GDM1 (cell line): ENCODE measurements at regions not wholly inside any gene's neighbourhood (a gene's known extent, or its start where the extent isn't known, plus 50 kb on each side); places are given as distances from the start of the nearest gene placed in this dataset.
"Not testable (repeated sequence)": the region's sequence is repeated elsewhere in the genome, so short reads cannot be mapped to it uniquely, and the experiment has no call there.

ENCODE experiments used
- DNase-seq: peaks from one replicate; lab custom pipeline; 2025; lab: John Stamatoyannopoulos, UW

GRCh38 chr1:2950926-2951305, 70.4 kb upstream of the ACTRT2 start:
- DNase-seq, result no peak

- DNase-seq, result no peak
Measured at GRCh38 chr1:2951856-2952255, 69.4 kb upstream of the ACTRT2 start.

DNA sequence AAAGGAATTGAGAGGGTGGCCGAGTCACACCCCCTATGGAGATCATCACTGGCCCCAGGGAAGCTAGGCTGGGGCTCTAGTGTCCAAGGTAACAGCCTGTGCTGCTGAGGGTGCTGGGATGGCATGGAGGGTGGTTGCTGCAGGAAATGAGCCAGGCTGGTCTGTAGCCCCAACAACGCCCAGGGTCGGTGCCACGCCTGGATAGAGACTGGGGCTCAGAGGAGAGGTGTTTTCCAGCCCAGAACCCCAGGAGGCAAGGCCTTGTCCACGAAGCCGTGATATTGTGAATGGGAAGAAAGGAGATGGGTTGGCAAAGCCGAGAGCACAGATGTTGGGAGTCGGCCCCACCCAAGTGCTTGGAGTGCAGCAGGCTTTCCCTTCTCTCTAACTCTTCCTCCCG, 68.9 kb upstream of the ACTRT2 start:
- no peak for DNase-seq

- DNase-seq, result no peak
Measured at GRCh38 chr1:2952992-2953391, 68.3 kb upstream of the ACTRT2 start.

DNA sequence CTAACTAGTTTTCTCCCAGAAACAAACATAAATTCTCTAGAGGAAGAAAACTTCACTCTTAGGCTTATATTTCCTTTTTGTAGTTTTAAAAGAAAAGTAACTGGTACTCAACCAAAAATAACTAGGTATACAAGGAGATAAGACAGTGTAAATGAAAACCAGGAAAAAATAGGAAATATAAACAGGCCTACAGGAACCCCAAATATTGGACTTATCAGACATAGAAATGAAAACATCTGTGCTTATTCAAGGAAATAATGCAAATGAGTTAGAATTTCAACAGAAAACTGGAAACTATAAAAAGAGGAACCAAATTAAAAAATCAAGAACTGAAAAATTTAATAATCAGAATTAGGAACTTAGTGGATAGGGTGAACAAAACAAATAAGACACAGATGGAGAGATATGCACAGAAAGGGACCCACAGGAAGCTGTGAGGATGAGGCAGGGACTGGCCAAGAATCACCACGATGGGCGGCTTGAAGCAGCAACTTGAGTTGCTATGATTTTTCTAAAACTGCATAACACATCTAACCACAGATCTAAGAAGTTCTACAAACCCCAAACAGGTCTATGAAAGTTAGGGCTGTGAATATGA, 67.5 kb upstream of the ACTRT2 start:
- no peak for DNase-seq

DNA sequence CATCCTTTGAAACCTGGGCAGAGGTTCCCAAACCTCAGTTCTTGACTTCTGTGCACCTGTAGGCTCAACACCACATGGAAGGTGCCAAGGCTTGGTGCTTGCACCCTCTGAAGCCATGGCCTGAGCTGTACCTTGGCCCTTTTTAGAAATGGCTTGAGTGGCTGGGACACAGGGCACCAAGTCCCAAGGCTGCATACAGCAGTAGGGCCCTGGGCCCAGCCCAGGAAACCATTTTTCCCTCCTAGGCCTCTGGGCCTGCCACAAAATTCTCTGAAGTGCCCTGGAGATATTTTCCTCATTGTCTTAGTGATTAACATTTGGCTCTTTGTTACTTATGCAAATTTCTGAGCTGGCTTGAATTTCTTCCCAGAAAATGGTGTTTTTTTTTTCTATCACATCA, 65.6 kb upstream of the ACTRT2 start:
- DNase-seq, result no peak

- DNase-seq, result peak; percentile 64
Measured at GRCh38 chr1:2956576-2956975, 64.7 kb upstream of the ACTRT2 start.

GRCh38 chr1:2957329-2957728, 63.9 kb upstream of the ACTRT2 start:
- no peak for DNase-seq

DNA sequence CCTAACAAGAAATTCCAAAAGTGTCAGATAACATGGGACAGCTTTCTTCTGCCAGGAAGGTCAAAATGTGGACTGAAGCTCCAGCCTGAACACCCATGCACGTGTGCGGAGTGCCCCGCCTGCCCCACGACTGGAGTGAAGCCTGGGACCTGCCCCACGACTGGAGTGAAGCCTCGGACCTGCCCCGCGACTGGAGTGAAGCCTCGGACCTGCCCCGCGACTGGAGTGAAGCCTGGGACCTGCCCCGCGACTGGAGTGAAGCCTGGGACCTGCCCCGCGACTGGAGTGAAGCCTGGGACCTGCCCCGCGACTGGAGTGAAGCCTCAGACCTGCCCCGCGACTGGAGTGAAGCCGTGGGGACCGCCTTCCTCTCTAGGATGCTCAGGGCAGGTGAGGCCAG, 61.4 kb upstream of the ACTRT2 start:
- DNase-seq, result not testable (repeated sequence)

- DNase-seq, result no peak
Measured at GRCh38 chr1:2961081-2961480, 60.2 kb upstream of the ACTRT2 start.

DNA sequence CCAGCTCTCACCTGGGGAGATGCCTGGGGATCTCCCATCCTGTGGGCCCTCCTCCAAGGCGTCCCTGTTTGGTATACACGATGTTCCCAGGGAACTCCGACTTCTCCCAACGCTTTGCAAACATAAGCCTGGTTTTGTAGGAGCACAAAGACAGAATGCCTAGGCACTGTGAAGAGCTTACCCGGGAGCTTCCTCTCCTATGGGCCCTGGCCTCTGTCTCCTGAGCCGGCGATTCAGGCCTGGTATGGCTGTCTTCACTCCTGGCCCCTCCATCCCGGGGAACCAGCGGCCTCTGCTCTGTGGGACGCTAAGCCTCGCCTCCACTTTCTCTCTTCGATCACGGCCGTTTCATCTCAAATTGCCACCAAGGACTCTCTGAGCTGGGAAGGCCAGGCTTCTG, 59.6 kb upstream of the ACTRT2 start:
- no peak for DNase-seq

DNA sequence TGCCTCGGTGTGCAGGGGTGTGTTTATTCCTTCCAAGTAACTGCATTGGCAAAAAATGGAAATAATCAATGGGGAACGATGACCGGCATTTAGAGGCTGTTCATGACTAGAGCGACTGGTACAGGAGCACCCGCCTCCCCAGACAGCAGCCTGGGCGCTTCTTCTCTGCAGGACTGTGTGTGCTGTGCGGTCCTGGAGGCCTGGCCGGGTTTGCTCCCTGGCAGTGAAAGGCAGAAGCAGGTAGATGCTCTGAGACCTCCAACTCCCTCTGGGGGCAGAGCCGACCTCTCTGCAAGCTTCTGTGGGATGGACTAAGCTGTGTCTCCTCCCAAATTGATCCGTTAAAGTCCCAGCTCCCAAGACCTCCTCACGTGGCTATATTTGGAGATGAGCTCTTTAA, 59.2 kb upstream of the ACTRT2 start:
- DNase-seq, result no peak

- no peak for DNase-seq
Measured at GRCh38 chr1:2962541-2962940, 58.7 kb upstream of the ACTRT2 start.

DNA sequence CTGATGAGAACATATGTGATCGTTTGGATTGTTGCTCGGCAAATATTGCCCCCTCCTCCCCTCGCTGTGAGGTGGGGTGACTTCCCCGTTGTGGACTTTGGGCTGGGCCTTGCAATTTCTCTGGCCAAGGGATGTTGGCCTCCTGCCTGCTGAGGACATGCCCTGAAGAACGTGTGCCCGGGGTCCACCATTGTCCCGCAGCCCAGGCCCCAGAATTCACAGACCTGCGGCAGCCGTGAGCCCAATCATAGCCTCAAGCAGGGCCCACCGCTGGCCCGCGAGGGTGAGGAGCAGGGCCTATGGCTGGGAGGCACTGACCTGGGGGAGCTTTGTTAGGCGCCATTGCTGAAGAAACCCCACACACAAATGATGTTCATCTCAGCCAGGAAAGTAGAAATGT, 58.3 kb upstream of the ACTRT2 start:
- DNase-seq, result no peak

DNA sequence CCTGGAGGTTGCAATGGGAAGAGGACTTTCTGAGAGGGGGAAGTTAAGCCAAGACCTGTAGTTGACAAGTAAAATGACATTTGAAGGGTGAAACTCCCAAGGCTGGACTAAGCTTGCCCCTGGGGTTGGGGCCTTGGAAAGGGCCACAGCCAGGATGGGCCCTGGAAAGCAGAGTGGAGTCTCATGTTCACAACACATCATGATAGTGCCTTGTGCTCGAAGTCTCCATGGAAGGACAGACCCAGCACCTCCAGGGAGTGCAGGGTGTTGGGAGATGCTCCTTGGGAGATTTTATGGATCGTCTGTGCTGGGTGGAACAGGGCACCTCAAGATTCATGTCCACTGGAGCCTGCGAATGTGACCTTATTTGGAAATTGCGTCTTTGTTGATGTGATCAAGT, 55.6 kb upstream of the ACTRT2 start:
- DNase-seq, result no peak

DNA sequence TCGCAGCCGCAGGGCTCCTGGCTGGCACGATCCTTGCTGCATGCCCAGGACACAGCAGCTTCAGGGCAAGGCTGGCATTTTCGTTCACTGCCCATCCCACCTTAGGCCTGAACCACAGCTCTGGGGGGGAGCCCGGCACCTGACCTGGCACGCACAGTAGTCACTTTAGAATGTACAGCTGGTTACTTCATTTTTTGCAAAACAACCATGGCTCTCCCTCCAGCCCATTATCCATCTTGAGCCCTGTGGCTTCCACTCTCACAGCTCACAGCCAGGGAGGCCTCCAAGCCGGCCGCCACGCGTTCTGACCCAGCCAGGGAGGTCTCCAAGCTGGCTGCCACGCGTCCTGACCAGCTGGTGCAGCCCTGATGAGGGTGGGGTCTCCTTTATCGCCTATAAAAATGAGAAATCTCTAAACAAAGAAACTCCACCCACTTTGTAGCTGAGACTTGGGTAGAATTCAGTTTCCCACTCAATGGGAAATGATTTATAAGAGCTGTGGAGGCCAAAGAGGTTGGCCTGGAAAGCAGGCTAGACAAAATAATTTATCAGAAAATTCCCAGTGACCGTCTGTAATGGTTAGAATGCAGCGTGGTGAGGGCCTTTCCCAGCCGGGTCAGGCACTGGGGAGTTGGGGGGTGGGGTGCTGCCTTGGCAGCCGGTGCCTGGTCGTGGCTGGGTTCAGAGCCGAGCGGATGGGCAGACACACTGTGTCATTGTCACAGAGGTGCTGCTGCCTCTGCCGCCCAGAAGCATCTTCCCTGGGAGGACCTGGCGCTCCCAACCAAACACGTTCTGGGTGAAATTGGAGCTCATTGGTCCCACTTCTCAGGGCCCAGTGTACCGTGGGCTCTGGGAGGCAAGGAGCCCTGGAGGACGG, 54.6 kb upstream of the ACTRT2 start:
- DNase-seq, result no peak

DNA sequence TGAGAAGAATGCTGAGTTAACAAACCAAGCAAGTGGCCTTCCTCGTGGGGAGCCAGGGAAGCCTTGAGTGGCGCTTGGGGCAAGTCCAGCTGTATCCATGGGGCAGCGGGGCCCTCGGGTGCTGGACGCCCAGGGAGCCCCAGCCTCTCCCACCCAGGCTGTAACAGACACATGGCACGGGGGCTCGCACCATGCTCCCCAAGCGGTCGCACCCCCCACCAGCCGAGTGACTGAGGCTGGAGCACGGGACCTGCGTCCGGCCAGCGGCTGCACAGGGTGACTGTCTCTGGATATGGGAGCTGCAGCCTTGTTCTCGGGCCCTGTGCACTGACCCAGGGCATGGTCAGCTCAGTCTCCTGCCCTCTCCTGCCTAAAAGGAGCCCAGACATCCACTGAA, 53.9 kb upstream of the ACTRT2 start:
- DNase-seq, result no peak

GRCh38 chr1:2967881-2968280, 53.4 kb upstream of the ACTRT2 start:
- DNase-seq, result no peak

DNA sequence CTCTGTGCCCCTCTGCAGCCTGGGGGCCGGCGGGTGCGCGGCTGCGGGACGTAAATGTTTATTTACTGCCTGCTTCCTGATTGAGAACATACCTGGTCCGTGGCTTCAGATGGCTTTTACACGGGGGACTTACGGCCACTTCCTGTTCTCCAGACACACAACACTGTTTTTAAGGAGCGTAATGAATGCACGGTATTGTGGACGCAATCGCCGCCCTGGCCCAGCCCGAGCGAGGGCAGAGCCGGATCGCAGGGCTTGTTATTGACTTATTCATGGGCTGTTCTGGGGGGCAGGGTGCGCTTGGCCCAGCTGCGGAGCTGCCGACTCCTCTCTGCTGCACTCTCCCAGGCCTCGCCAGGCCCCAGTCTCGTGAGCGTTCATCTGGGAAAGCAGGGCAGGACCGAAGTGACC, 52.8 kb upstream of the ACTRT2 start:
- no peak for DNase-seq

- no peak for DNase-seq
Measured at GRCh38 chr1:2969011-2969844, 52.0 kb upstream of the ACTRT2 start.

GRCh38 chr1:2969845-2970291, 51.4 kb upstream of the ACTRT2 start:
- no peak for DNase-seq

GRCh38 chr1:2970311-2971071, 50.8 kb upstream of the ACTRT2 start:
- DNase-seq, result no peak
